ENCODE measurements at regions not wholly inside any gene's neighbourhood (a gene's known extent, or its start where the extent isn't known, plus 50 kb on each side); places are given as distances from the start of the nearest gene placed in this dataset.

DNA sequence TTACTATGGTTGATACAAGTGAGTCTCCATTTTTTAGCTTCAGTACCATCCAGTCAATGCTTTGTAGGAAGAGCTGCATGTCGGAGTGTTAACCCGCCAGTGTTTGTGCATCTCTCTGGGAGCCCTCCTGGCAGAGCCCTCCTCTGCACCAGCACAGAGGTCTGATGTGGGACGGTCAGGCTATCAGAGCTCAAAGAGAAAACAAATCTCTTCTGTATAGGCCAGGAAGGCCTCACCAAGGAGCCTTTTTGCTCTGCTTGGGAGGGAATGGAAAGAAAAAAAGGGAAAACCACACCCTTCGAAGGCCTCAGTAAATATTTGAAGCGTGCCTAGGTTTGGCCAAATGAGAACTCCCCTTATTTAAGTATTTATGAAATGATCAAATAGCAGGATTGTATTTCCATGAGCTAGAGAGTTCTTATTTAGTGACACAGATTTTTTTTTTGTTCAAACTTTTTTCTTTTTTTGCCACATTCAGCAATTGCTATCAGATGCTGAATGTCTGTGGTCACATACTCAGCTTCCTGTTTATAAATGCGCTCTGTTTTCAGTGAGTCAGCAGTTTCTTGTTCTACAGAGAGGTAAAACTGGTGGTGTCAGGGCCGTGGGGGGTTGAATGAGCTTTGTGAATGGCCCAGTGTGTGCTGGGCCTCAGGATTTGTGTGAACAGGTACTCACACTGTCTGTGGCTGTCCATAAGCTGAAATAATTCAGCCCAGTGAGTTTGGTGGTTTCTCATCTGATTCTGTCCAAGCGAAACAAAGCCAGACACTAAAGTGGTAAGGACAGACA, 226.6 kb downstream of the SNX18 start:
- peak; percentile 45 for DNase-seq (ENCODE audit: low spot score)

DNA sequence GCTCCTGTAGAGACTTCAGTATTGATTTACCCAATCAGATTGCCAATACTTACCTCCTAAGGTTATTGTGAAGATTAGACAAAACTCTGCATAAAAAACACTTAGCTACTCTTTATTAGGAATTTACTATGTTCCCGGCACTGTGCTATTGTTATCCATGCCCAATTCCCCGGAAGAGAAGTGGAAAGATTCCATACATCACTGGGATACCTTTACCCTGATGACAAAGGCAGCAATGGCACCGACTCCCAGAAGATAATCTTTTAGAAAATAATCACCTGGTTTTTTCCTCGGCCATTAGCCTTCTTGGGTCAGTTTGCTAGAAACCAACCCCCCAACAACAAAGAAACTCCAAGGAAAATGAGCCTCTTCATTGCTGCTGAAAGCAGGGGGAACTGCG, 226.0 kb downstream of the SNX18 start:
- TF ChIP-seq, protein P1, sequence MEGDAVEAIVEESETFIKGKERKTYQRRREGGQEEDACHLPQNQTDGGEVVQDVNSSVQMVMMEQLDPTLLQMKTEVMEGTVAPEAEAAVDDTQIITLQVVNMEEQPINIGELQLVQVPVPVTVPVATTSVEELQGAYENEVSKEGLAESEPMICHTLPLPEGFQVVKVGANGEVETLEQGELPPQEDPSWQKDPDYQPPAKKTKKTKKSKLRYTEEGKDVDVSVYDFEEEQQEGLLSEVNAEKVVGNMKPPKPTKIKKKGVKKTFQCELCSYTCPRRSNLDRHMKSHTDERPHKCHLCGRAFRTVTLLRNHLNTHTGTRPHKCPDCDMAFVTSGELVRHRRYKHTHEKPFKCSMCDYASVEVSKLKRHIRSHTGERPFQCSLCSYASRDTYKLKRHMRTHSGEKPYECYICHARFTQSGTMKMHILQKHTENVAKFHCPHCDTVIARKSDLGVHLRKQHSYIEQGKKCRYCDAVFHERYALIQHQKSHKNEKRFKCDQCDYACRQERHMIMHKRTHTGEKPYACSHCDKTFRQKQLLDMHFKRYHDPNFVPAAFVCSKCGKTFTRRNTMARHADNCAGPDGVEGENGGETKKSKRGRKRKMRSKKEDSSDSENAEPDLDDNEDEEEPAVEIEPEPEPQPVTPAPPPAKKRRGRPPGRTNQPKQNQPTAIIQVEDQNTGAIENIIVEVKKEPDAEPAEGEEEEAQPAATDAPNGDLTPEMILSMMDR (IDR thresholded peaks at IDR 0.05; ENCODE audit: extremely low read depth, missing control alignments): no peak
- DNase-seq (ENCODE audit: low spot score): no peak

More for the DNA sequence above, 226.6 kb downstream of the SNX18 start:
- TF ChIP-seq, protein P1 (IDR thresholded peaks at IDR 0.05; ENCODE audit: extremely low read depth, missing control alignments): no peak

DNA sequence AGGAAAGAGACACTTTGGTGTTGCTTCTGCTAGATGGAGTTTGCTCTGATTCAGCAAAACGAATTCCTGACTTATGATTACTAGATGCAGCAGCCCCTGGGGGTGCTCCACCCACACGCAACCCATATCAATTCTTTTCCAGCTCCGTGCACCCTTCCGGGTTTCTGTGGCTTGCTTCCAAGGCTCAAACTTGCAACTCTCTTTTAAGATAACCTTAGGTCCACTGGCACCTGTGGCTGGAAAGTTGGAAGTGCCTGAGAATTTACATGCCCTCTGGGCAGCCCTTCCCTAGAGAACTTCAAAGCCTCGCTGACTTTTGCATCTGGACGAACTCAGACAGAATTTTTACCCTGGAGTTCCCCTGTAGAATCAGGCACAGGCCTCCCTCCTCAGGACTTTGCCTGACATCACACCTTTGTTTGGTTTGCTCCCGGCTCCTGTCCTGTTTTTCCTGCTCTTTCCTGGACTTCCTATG, 224.9 kb downstream of the SNX18 start:
- no peak for DNase-seq (ENCODE audit: low spot score)
- TF ChIP-seq, protein P1 (IDR thresholded peaks at IDR 0.05; ENCODE audit: extremely low read depth, missing control alignments): no peak

DNA sequence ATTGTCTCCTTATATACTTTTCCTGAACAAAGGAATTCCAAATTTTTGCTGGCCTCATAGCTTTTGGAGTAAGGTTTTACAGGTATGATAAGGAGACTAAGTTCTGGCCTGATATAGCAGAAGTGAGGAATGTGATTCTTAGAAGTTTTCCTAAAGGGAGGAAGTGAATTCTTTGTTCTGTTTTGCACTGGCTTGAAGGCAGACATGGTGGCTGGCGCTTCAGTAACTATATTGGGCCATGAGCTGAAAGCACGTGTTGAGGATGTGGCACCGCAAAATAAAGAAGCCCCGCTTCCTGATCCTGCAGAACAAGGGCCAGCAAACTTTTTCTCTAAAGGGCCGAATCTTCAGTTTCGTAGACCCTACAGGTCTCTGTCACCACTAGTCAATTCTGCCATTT, 224.2 kb downstream of the SNX18 start:
- TF ChIP-seq, protein P1 (IDR thresholded peaks at IDR 0.05; ENCODE audit: extremely low read depth, missing control alignments): no peak
- DNase-seq (ENCODE audit: low spot score): no peak

DNA sequence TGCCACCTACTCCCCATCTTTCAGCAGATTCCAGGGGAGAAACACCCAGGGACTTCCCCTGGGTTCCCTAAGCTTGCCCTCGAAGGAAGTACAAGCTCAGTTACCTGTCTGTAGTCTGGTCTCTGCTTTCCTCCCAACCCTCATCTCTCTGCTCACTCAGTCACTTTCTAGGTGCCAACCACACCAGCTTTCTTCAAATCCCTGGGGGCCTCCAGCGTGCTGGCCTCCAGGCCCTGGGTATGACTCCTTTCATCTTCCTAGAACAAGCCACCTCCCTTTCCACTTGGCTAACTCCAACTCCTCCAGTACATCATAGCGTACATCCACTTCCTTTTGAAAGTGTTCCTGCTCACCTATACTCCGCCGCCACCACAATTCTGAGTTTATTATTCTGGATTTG, 222.6 kb downstream of the SNX18 start:
- TF ChIP-seq, protein P1 (IDR thresholded peaks at IDR 0.05; ENCODE audit: extremely low read depth, missing control alignments): no peak
- no peak for DNase-seq (ENCODE audit: low spot score)

DNA sequence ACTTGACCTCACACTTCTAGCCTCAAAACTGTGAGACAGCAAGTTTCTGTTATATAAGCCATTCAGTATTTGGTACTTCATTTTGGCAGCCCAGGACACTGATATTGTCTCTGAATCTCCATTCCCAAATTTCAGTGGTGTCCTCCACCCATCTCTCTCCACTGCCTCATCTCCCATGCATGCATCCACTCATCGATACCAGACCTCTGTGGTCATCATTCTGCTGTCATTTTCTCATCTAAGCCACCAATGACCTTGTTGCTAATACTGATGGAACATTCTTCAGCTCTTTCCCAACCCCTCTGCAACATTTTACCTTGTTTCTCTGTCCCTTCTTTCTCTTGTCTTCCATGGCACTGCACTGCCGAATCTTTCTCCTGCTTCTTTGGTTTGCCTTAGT, 221.8 kb downstream of the SNX18 start:
- TF ChIP-seq, protein P1 (IDR thresholded peaks at IDR 0.05; ENCODE audit: extremely low read depth, missing control alignments): no peak
- DNase-seq (ENCODE audit: low spot score): no peak

DNA sequence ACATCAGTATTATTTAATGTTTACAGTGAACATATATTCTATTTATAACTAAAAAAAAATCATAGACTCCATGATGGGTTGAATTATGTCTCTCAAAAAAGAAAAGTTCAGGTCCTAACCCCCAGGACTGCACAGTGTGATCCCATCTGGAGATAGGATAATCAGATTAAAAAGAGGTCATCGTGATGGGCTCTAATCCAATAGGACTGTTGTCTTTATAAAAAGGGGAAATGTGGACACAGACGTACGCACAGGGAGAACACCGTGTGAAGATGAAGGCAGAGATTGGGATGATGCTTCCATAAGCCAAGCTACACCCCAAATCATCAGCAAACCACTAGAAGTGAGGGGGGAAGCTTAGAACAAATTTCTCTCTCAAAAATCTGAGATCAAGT, 221.4 kb downstream of the SNX18 start:
- TF ChIP-seq, protein P1 (IDR thresholded peaks at IDR 0.05; ENCODE audit: extremely low read depth, missing control alignments): no peak
- DNase-seq (ENCODE audit: low spot score): no peak
